IMR-90 (cell line): ENCODE measurements at regions not wholly inside any gene's neighbourhood (a gene's known extent, or its start where the extent isn't known, plus 50 kb on each side); places are given as distances from the start of the nearest gene placed in this dataset.

ENCODE experiments used
- ATAC-seq: fragments of 200-7000 bp; cut with Tn5 transposase; 2 replicates; pipeline ENCODE4 v1.9.1; 2020; ENCODE audit warnings: low read depth, mild to moderate bottlenecking, moderate library complexity
- BruUV-seq: library from RNA; stranded (reverse); fragments of 400-500 nt; replicated peaks from 2 replicates; lab custom pipeline; 2021; lab: Mats Ljungman, UMichigan
- CTCF ChIA-PET: fragments of 300-600 bp; formaldehyde crosslinking; extraction: SDS; loops from one replicate; lab custom pipeline; 2021; ENCODE audit warnings: antibody characterized with exemption; lab: Yijun Ruan, JAX
- POLR2A ChIA-PET: fragments of 300-600 bp; sonication (Branson Sonifier 250); formaldehyde crosslinking; loops from one replicate; lab custom pipeline; 2022; ENCODE audit warnings: antibody characterized with exemption; ENCODE audit not compliant: unreplicated experiment; lab: Charles Lee
- DNase-seq: peaks from one replicate; pipeline ENCODE4 v3.0.0; 2013
- H2AFZ ChIP-seq: replicated peaks from 2 replicates; pipeline ENCODE3; 2013; ENCODE audit warnings: low read length, mild to moderate bottlenecking; ENCODE audit not compliant: poor library complexity
- H2AK5ac ChIP-seq: 2 replicates; pipeline ENCODE4 v1.6.1; 2013; ENCODE audit warnings: low read depth, low read length, inconsistent platforms
- H2AK9ac ChIP-seq: replicated peaks from 2 replicates; pipeline ENCODE3; 2013; ENCODE audit warnings: mild to moderate bottlenecking, low read depth, low read length, moderate library complexity; ENCODE audit not compliant: poor library complexity
- H2BK120ac ChIP-seq: 2 replicates; pipeline ENCODE4 v1.6.1; 2013; ENCODE audit warnings: low read depth, low read length, inconsistent platforms
- H2BK15ac ChIP-seq: 3 replicates; pipeline ENCODE4 v1.6.1; 2013; ENCODE audit warnings: low read depth, low read length, inconsistent platforms
- H2BK20ac ChIP-seq: 2 replicates; pipeline ENCODE4 v1.6.1; 2013; ENCODE audit warnings: low read depth, mild to moderate bottlenecking, inconsistent platforms, low read length, moderate library complexity
- H2BK5ac ChIP-seq: 2 replicates; pipeline ENCODE4 v1.6.1; 2013; ENCODE audit warnings: mild to moderate bottlenecking, low read depth, low read length, inconsistent platforms; ENCODE audit not compliant: poor library complexity, severe bottlenecking
- H3K14ac ChIP-seq: replicated peaks from 2 replicates; pipeline ENCODE4 v1.6.1; 2013; ENCODE audit warnings: low read depth, low read length, inconsistent platforms
- H3K18ac ChIP-seq: 2 replicates; pipeline ENCODE4 v1.6.1; 2013; ENCODE audit warnings: low read depth, low read length, control low read depth
- H3K23ac ChIP-seq: 2 replicates; pipeline ENCODE4 v1.6.1; 2013; ENCODE audit warnings: low read depth, low read length, inconsistent platforms
- H3K27ac ChIP-seq: 2 replicates; pipeline ENCODE4 v1.5.1; 2013; ENCODE audit warnings: mild to moderate bottlenecking, control low read depth, low read length; ENCODE audit not compliant: insufficient read depth
- H3K27me3 ChIP-seq: 2 replicates; pipeline ENCODE4 v1.6.1; 2013; ENCODE audit warnings: low read length; ENCODE audit not compliant: control insufficient read depth, insufficient read depth
- H3K36me3 ChIP-seq: 2 replicates; pipeline ENCODE4 v1.6.1; 2013; ENCODE audit warnings: low read length, mixed read lengths; ENCODE audit not compliant: control insufficient read depth, insufficient read depth
- H3K4ac ChIP-seq: 2 replicates; pipeline ENCODE4 v1.6.1; 2013; ENCODE audit warnings: low read depth, low read length, inconsistent platforms
- H3K4me1 ChIP-seq: 2 replicates; pipeline ENCODE4 v1.6.1; 2013; ENCODE audit warnings: low read length, mixed read lengths; ENCODE audit not compliant: control insufficient read depth, insufficient read depth
- H3K4me2 ChIP-seq: 2 replicates; pipeline ENCODE4 v1.6.1; 2013; ENCODE audit warnings: low read depth, mild to moderate bottlenecking, control low read depth, low read length, moderate library complexity
- H3K4me3 ChIP-seq: 2 replicates; pipeline ENCODE4 v1.5.1; 2013; ENCODE audit warnings: low read depth, mild to moderate bottlenecking, control low read depth, low read length, moderate library complexity; ENCODE audit not compliant: insufficient read depth
- H3K56ac ChIP-seq: 2 replicates; pipeline ENCODE4 v1.6.1; 2013; ENCODE audit warnings: low read length, inconsistent platforms; ENCODE audit not compliant: insufficient read depth; ENCODE audit errors: extremely low read depth
- H3K79me1 ChIP-seq, 2 experiments: 2 replicates each; pipeline ENCODE4 v1.6.1; 2013; ENCODE audit warnings: low read length in 2 of 2, inconsistent platforms in 1 of 2, low read depth in 1 of 2
- H3K9ac ChIP-seq: 2 replicates; pipeline ENCODE4 v1.6.1; 2013; ENCODE audit warnings: low read depth, low read length, control low read depth
- H3K9me1 ChIP-seq: 2 replicates; pipeline ENCODE4 v1.6.1; 2013; ENCODE audit warnings: low read length, inconsistent platforms; ENCODE audit not compliant: insufficient read depth
- H3K9me3 ChIP-seq: 2 replicates; pipeline ENCODE4 v1.6.1; 2013; ENCODE audit warnings: low read length; ENCODE audit not compliant: control insufficient read depth, insufficient read depth
- H4K20me1 ChIP-seq: 2 replicates; pipeline ENCODE4 v1.6.1; 2013; ENCODE audit warnings: low read length, inconsistent platforms; ENCODE audit not compliant: insufficient read depth
- H4K5ac ChIP-seq: 2 replicates; pipeline ENCODE4 v1.6.1; 2013; ENCODE audit warnings: mild to moderate bottlenecking, low read depth, low read length, control low read depth
- H4K8ac ChIP-seq, 2 experiments: 2 replicates each; pipeline ENCODE4 v1.6.1; 2013; ENCODE audit warnings: low read depth in 2 of 2, low read length in 2 of 2, control low read depth in 1 of 2, inconsistent platforms in 1 of 2
- H4K91ac ChIP-seq: 2 replicates; pipeline ENCODE4 v1.6.1; 2013; ENCODE audit warnings: low read depth, low read length, inconsistent platforms; ENCODE audit not compliant: insufficient read depth
- FOS ChIP-seq: fragments of 150-350 bp; IDR thresholded peaks from 2 replicates; pipeline ENCODE4 v1.6.1; 2016; ENCODE audit warnings: low read depth, low read length
- WGBS, 2 experiments: methylation state at CpG; one replicate each; pipeline versions ENCODE4 v1.1.5 to v1.1.7; 2013; ENCODE audit warnings: missing lambda C conversion rate in 2 of 2; ENCODE audit not compliant: insufficient read length in 1 of 2; ENCODE audit errors: extremely low coverage in 2 of 2; 5-methylcytosine and 5-hydroxymethylcytosine counted together
- dilution Hi-C: fragments of 300-500 bp; cut with HindIII; formaldehyde crosslinking; loops from one replicate; pipeline ENCODE4 v1.14.3; 2018; ENCODE audit warnings: low sequenced_read_pairs; ENCODE audit not compliant: unreplicated experiment
- in situ Hi-C: fragments of 300-500 bp; cut with MboI; formaldehyde crosslinking; loops from 3 replicates; pipeline ENCODE4 v1.14.3; 2019; ENCODE audit warnings: low sequenced_read_pairs, inconsistent platforms, mixed read lengths
- intact Hi-C: fragments of 100-400 bp; cut with micrococcal nuclease; formaldehyde crosslinking; loops from 2 replicates; pipeline ENCODE4 v1.10.0; 2022

GRCh38 chr5:4093970-4094369 is 498.3 kb downstream of the IRX1 start:
- CTCF ChIA-PET = no interaction called here
- Histone ChIP-seq H3K9me1 (no peaks in the 10 kb centered on the region), H3K79me1 (no peaks in the 10 kb centered on the region), H3K56ac (no peak overlapping the region), H3K18ac (no peak overlapping the region), H4K5ac (no peak overlapping the region), H4K91ac (no peak overlapping the region), H3K4ac (no peak overlapping the region), H4K8ac (no peak overlapping the region), H3K27me3 (no peaks in the 10 kb centered on the region), H3K4me3 (no peak overlapping the region), H3K4me1 (no peaks in the 10 kb centered on the region), H2BK120ac (no peak overlapping the region), H2BK20ac (no peak overlapping the region), H3K14ac (no peak overlapping the region), H2AFZ (no peak overlapping the region), H3K36me3 (no peaks in the 10 kb centered on the region), H3K23ac (no peak overlapping the region), H3K9ac (no peak overlapping the region), H4K20me1 (no peaks in the 10 kb centered on the region), H2BK5ac (no peak overlapping the region), H2BK15ac (no peak overlapping the region), H2AK9ac (no peak overlapping the region), H3K27ac (no peak overlapping the region), H2AK5ac (no peak overlapping the region), H3K4me2 (no peak overlapping the region), H3K9me3 (peaks cover 22% of the 10 kb centered on the region)
- intact Hi-C loops (no loop called here), in situ Hi-C loops (no loop called here), dilution Hi-C loops (no loop called here)
- TF ChIP-seq FOS = no peak
- WGBS, 2 experiments = no CpG with 5 or more reads among the region's 4 CpGs
- no peak for DNase-seq
- POLR2A ChIA-PET = no interaction called here
- BruUV-seq = no TSS peak
- no peak for ATAC-seq
